Activated CD4-positive, alpha-beta T cell treated with anti-CD3 and anti-CD28 coated beads, Interleukin-2, Interleukin-6, amounts not matched to agents 100 ng/mL and 50 ng/mL, durations not matched to agents 16 hours and 8 hours (primary cell): ENCODE measurements at regions not wholly inside any gene's neighbourhood (a gene's known extent, or its start where the extent isn't known, plus 50 kb on each side); places are given as distances from the start of the nearest gene placed in this dataset.
"Not testable (repeated sequence)": the region's sequence is repeated elsewhere in the genome, so short reads cannot be mapped to it uniquely, and the experiment has no call there.

Experiments used
- DNase-seq: peaks from one replicate; pipeline ENCODE4 v3.0.0-alpha.2; 2020

DNA sequence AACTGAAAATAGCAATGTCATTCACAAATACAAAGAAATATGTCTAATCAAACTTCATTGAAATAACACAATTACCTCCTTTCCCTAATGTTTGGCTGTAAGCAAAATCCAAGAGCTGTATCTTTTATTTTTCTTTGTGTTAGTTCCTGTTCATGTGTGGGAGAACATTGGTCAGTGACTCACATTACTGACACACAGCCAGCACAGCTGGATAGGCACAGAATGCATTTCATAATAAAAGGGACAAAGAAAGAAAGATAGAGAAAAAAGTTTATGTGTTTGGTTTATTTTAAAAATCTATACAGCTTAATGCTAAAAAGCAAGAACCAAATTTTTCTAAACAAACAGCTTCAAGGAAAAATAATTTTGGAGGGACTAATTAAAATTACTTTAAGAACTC, 185.6 kb upstream of the COL3A1 start:
- DNase-seq, result no peak

DNA sequence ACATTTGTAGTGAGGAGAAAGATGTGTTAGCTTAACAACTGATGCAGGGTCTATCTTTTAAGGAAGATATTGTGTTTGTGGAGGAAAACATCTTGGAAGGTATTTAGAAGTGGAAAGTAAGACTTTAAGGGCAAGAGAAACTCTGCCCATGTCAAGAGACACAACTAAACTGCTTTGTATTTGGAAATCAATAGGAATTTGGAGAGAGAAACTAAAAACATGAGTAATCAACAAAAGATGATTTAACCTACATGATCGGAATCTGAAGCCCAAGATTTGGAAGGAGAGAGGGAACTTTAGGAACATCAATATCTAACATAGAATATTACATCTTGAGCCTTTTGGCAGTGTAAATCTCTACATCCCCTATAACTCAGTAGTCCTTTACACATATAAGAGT, 184.2 kb upstream of the COL3A1 start:
- no peak for DNase-seq

DNA sequence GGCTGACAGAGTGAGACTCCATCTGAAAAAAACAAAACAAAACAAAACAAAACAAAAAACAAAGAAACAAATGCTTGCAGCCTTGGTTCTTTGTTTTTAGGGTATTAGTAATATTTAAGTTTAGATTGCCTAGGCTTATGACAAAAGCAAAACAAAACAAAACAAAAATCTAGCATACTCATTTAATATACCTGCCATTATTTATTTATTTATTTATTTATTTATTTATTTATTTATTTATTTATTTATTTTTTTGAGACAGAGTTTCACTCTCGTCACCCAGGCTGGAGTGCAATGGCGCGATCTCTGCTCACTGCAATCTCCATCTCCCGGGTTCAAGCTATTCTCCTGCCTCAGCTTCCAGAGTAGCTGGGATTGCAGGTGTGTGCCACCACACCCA, 179.7 kb upstream of the COL3A1 start:
- DNase-seq, result not testable (repeated sequence)

DNA sequence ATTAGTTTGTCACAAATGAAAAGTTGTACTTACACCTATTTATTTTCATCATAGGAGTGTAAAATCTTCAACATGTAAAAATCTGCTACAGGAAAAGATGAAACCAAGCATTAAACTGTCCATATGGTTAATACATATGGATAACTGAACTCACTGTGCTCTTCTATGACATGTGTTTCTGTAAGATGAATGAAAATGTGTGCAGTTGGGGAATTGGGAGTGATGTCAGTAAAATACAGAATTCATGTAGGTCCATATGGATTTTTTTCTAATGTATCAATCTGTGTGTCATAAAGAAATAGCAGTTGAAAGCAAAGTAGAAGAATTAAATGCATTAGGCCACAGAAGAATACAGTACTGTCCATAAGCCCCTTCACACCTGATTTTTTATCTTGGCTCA, 178.4 kb upstream of the COL3A1 start:
- DNase-seq, result no peak

DNA sequence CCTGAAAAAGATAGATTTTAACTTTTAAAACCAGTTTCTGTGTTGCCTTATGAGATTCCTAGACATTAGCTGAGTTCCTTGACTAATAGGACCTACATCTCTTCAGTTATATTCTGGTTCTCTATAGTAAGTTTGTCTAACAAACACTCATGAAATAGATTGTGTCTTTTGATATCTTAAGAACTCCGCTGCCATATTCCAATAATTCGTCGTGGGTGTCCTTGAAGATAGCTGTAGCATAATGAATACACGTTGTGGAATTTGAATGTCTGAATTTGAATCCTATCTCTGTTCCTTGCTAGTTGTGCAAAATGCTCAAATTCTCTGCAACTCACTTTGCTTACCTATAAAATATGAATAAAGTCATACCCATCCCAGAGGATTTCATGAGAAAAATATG, 176.8 kb upstream of the COL3A1 start:
- no peak for DNase-seq

DNA sequence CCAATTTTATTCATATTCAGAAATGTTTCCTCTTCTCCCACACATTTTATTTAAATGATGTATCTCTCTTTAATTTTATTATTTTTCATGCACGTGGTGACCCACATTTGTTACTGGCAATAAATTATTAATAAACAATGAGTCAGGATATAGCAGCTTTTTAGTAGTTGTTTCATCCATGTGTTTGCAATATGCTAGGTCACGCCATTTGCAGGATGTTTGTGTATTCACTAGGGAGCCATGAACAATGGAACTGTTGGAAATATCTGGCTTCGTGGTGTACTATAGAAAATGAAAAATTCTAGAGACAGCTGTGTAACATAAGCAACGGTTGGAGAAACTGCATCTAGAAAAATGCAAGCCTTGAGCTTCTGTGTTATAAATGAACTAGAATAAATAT, 176.0 kb upstream of the COL3A1 start:
- DNase-seq, result no peak

DNA sequence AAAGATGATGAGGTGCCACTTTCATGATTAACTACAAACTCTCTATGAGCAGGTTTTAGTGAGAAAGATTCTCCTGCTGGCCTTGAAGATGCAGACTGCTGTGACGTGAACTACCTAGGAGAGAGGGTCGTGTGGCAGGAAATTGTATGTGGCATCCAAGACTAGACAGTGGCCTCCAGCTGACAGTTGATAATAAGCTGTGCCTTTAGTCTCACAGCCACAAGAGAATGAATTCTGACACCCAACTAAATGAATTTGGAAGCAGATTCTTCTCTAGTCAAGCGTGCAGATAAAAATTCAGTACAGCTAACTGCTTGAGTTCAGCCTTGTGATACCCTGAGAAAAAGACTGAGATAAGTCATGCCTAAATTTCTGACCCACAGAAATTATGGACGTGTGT, 169.0 kb upstream of the COL3A1 start:
- DNase-seq, result no peak

DNA sequence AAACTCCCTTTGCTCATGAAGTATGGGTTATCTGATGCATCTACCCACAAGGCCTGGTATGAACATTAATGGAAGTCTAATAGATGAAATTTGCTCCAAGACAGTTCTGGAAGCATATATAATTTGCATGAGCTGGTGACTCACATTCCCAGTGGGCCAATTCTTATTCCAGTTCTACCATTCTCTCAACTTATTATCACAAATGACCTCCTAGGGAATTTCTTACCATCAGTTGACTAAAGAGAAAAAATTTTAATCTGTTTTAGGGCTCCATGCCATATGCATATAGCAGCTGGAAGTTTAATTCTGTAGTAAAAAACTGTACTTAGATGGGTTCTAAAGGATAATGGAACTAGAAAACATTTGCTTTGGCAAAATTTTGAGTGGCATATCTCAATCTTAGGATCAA, 165.2 kb upstream of the COL3A1 start:
- DNase-seq, result no peak

DNA sequence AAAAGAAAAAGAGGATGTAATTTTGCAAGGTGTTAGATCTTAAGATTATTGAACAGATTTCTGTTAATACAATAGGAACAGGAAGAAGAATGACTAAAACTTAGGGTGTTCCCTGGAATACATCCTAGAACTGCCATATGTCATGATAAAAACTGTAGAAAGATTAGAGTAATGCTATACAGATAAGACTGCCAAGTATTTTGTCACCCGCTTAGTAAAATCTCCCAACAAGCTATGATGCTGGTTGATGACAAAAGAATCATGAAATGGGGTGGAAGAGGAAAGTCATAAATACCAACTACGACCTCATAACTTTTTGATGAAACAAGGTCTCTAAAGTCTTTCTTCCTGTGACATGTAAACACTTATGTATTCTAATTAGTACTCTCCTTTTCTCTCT, 163.6 kb upstream of the COL3A1 start:
- DNase-seq, result no peak

DNA sequence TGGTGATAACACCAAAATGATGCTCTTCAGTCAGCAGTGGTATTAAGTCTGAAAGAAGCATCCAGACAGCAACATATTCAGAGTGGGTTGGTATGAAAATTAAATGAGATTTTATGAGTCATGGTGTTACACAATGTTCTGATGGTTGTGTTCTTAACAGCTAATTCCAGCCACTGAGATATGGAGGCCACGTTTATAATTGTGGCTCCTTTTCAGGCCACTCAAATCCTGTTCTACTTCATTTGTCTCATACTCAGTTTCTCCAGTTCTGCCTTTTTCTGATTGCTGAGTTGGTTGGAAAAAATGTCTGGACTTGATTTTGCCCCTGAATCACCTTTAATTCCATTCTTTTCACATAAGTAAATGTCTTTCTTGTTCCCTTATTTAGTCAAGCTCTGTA, 162.7 kb upstream of the COL3A1 start:
- no peak for DNase-seq

DNA sequence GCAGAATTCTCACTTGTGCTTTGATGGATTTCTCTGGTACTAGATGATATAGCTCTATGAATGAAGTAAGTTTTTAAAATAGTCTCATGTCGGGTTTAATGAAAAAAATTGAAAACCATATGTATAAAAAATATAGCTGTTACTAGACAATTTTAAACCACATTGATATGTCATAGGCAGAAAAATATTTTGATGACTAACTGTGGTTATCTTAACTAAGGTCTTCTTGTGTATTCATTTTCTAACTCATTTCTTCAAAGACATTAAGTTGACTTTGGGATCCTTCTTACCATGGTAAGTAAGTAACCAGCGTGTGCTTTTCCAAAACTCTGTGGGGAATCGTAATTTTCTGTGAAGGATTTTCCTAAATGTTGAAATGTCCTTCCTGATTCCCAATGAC, 160.9 kb upstream of the COL3A1 start:
- DNase-seq, result no peak

DNA sequence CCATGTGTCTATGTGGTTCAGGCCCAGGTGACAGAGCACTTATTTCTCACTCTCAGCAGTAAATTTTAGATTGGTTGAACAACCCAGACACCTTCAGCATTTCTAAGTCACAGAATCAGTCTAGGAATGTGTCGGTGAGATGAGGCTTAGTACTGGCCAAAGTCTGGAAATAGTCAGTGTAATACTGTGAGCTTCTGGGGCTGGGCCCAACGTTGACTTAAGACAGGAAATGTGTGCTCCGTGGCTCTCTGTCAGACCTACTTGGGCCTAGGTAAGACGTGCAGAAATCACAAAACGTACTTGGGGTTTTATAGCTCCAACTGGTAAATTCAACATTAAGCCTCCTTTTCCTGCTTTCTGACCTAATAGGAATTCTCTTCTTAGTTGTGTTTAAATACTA, 160.3 kb upstream of the COL3A1 start:
- no peak for DNase-seq

DNA sequence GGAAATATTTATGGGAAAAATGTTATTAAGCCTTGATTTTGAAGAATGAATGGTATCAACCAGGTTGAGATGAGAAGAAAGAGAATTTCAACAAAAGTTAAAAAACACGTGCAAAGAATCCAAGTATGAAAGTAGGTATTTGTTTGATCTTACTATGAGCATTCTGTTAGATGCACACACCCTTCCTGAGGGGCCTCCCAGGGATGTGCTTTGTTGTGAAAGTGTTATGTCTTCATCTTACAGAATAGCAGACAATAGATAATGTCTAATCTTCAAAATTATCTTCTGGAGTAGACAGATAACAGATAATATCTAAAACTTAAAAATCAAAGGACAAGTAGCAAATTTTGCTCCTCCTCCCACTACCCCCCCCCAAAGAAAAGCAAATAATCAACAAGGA, 155.2 kb upstream of the COL3A1 start:
- DNase-seq, result no peak

DNA sequence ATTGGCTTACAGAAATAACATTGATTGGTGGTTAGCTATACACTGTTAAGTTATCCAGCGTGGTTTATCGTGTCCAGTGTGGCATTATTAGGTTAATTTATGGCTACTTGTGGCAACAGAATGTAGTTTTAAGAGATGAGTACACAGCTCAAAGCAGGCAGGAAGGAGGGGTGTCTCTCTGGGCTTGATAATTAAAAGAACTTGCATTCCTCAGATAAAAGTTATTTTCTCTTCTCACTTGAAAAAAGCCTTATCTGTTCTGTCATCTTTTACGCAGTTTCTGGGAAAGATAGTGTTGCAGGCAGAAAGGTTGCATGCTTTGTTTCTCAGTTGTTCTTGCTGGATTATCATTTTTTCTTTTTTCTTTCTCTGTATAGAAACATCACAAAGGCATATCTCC, 154.4 kb upstream of the COL3A1 start:
- no peak for DNase-seq

DNA sequence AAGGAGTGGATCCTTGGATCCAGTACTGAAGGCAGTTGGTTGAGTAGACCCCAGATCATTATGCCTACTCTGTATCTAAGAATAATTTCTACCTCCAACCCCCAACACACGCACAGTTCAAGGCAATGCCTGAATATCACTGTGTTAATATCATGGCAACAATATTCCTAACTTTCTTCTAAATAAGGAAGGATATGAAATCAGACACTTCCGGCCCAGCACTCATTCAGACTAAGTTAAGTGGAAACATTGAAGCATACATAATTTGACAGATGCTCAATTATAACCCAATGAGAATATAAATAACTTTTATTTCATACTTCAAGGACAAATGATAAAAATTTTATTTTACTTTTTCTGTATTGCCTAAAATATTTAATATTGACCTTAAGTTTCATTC, 153.6 kb upstream of the COL3A1 start:
- DNase-seq, result no peak

DNA sequence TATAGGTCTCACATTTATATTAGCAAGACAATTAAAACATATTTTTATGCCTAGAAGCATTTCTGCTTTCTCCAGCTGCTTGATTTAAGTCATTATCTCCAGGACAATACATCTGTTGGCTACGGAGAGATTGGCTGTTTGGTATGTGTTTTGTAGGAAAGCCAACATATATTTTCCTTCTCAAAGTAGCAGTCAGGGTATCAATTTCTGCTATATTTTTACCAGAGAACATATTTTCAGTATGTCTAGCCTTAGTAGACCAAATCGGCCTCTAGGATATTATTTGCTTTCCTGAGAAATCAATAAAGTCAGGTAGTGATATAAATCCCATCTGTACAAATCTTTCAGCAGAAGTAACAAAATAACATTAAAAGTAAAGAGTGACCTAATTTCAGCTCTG, 150.0 kb upstream of the COL3A1 start:
- no peak for DNase-seq

DNA sequence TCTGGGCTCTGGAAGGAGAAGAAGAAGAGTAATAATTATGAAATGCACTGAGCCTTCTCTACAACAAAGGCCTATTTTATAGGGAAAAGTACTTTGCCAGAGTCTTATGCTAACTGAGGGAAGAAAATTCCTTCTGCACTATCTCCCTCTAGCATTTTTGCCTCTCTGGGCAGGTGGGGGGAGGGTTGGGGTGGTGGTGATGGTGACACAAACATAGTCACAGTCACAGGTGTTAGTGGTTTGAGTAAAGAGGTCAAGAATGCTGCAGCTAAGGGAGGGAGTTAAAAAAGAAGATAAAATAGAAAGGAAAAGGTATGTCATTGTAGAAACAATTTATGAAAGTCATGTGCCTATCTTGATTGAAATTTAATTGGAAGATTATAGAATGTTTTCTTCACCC, 140.8 kb upstream of the COL3A1 start:
- no peak for DNase-seq

DNA sequence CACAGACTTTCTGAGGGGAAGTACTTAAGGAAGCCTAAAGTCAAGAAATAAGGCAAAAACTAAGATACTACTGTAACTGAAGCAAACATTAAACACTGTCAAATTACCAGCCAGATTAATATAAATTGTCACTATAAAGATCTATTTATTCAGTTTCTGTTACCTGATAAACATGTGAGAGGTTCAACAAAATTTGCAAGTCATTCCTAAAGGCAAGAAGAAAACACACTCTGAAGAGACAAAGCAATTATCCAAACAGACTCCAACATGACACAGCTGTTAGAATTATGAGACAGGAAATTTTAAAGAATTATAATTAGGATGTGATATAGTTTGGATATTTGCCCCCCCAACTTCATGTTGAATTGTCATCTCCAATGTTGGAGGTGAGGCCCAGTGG, 140.4 kb upstream of the COL3A1 start:
- DNase-seq, result no peak

DNA sequence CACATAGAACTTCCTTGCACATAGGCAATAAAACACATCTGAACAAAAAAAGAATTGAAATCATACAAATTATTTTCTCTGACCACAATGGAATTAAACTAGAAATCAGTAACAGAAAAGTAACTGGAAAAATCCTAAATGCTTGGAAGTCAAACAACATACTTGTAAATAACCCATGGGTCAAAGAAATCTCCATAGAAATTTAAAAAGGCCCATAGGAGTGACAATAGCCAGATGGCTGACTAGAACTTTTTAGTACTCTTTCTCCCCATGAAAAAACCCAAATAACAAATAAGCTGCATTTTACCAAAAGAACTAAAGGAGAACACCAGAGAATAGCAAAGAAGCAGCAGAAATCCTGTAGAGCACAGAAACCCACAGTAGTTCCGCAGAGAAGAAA, 139.2 kb upstream of the COL3A1 start:
- no peak for DNase-seq

DNA sequence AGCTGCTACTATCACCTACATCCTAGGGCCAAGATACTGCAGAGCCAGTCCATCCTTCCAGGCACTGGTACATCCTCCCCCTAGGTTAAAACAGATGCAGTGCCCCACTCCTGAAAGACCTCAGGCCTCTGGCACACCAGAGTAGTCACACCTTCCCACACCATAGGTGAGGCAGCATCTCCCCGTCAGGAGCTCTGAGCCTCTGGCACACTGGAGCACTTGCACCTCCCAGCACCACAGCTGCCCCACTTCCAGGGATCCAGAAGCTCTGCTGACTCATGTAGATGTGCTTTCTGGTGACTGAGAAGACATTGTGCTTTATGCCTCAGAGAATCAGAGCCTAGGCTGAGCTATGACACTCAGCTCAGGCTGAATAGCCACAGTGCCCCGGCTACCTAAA, 138.4 kb upstream of the COL3A1 start:
- no peak for DNase-seq

DNA sequence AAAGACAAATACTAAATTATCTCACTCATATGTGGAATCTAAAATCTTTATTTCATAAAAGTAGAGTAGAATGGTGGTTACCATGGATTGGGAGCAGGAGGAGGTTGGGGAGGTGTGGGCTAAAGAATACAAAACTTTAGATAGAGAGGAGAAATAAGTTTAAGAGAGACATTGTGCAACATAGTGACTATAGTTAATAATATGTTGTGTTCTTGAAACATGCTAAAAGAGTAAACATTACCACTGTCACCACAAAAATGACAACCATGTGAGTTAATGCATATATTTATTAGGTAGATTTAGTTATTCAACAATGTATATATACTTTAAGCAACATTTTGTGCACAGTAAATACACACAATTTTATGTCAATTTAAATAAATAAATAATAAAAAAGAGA, 128.5 kb upstream of the COL3A1 start:
- no peak for DNase-seq

DNA sequence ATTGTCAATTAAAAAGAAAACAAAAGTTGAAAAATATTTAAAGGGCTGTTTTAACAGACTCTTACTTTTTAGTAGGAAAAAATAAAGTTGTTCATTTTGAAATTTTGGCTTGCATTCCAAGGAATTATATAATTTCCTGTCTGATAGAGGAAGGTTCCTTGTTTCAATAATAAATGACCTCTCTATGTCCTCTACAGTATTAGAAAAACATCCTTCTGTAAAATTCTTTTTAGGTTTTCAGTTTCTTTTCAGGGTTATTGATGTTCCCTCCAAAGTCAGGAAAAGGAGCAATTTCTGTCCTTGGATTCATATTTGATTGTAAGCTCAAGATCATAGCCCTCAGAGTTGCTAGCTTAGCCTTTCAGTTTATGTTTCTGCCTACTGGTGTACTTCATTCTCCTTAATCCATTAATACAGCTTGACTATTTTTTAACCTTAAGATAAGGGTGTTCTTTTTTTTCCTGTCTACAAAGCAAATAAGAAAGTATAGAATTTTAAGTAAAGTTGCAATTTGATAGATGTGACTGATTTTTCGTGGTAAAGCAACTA, 125.2 kb upstream of the COL3A1 start:
- DNase-seq, result no peak

DNA sequence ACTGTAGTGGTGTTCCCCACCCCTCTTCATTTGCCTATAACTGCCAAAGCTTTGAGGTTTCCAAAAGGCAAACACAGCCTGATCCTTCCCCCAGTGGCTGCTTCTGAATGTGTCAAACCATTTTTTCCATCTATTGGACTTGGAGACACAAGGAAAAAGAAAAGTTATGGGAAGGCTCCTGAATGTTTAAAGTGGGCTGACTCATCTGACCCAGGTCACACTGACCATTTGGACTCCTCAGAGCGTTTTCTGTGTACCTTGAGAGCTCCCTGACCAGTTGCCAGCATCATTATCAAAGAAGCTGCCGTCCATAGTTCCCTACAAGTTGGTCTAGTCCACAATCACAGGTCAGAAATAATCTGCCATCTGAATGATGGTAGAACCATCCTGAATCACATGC, 123.4 kb upstream of the COL3A1 start:
- no peak for DNase-seq

DNA sequence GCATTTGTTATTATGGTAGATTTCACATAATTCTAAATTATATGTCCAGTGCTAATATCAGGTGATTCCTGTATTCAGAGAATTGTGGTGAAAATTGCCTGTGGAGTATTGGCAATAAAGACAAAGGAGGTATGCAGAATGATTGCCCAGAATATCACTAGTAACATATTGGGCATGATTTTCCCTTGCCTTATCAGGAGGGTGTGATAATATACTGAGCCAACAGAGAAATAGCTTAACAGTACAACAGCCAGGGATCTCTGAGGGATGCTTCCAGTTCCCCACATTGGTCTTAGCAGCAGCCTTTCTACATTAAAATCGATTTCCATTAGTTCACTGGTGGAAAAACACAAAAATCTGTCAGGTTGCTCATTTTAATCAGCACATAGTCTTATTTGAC, 122.9 kb upstream of the COL3A1 start:
- DNase-seq, result no peak

DNA sequence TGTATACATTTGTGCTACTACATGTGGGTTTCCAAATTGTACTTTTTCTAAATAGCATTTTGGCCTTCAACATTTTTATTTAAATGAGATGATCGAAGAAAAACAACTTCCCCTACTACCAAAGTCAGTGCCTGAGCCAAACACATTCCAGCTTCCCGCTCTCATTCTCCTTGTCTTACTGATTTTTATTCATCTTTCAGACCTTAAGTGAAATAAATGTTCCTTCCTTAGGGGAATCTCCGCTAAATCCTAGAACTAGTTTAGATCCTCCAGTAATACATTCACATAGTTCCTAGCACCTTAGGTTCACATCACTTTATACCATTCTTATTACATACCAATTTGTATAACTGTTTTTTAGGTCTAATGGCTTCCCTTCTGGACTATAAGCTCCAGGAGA, 122.3 kb upstream of the COL3A1 start:
- DNase-seq, result no peak

DNA sequence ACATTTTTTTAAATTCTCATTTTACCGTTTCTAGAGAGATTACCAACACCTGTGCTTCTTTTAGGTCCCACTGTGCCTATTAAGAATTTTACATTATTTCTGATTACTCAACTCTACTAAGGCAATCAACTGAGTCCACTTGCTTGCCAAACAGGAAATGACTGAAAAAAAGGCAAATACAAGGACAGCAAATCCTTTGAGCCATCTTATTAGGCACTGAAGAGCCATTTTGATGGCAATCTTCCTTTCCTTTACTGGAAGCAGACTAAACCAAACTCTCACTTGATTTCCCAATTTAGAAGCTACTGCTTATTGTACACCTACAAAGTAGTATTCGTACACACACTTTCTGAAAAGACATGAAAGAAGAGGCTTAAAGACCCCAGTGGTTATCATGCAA, 121.4 kb upstream of the COL3A1 start:
- DNase-seq, result no peak
